ENCODE measurements at regions not wholly inside any gene's neighbourhood (a gene's known extent, or its start where the extent isn't known, plus 50 kb on each side); places are given as distances from the start of the nearest gene placed in this dataset.
"Not testable (repeated sequence)": the region's sequence is repeated elsewhere in the genome, so short reads cannot be mapped to it uniquely, and the experiment has no call there.

DNA sequence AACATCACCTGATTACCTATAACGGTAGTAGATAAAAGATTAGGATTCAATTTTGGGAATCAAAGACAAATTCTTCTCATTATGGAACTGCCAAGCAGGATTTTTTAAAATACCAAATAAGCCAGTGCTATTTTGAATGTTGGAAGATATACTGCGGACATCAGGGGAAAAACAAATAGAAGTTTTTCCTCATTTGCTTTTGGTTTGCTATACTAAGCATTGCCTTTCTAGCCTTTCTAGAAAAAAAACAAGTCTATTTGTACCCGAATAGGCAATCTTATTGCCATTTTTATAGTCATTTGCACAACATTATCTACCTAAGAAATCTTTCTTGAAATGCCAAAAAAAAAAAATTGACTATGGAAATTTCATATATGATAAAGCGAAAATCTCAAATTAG is 379.5 kb downstream of the CDH10 start:
- no peak for DNase-seq (ENCODE audit: low read depth in 2 of 2)
- H3K4me3 ChIP-seq (replicated peaks in 1 of 2; ENCODE audit: low read depth in 2 of 2, low read length in 2 of 2) = no peak overlapping the region
- TF ChIP-seq, protein P1, sequence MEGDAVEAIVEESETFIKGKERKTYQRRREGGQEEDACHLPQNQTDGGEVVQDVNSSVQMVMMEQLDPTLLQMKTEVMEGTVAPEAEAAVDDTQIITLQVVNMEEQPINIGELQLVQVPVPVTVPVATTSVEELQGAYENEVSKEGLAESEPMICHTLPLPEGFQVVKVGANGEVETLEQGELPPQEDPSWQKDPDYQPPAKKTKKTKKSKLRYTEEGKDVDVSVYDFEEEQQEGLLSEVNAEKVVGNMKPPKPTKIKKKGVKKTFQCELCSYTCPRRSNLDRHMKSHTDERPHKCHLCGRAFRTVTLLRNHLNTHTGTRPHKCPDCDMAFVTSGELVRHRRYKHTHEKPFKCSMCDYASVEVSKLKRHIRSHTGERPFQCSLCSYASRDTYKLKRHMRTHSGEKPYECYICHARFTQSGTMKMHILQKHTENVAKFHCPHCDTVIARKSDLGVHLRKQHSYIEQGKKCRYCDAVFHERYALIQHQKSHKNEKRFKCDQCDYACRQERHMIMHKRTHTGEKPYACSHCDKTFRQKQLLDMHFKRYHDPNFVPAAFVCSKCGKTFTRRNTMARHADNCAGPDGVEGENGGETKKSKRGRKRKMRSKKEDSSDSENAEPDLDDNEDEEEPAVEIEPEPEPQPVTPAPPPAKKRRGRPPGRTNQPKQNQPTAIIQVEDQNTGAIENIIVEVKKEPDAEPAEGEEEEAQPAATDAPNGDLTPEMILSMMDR (IDR thresholded peaks at IDR 0.05; ENCODE audit: low read depth, low read length) = no peak

DNA sequence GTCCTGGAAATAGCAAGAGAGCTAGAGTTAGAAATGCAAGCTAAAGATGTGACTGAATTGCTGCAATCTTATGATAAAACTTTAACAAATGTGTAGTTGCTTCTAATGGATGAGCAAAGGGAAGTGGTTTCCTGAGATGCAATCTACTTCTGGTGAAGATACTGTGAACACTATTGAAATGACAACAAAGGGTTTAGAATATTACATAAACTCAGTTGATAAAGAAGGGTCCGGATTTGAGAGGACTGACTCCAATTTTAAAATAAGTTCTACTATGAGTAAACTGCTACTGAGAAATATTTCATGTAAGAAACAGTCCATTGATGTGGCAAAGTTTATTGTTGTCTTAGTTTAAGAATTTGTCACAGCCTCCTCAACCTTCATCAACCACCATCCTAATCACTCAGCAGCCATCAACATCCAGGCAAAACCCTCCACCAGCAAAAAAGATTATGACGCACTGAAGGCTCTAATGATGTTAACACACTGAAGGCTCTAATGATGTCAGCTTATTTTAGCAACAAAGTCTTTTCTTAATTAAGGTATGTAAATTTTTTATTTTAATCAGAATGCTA is 376.2 kb downstream of the CDH10 start:
- no peak overlapping the region for H3K4me3 ChIP-seq (replicated peaks in 1 of 2; ENCODE audit: low read depth in 2 of 2, low read length in 2 of 2)
- no peak for DNase-seq (ENCODE audit: low read depth in 2 of 2)
- TF ChIP-seq, protein P1 (IDR thresholded peaks at IDR 0.05; ENCODE audit: low read depth, low read length) = no peak

GRCh38 chr5:24271702-24272118 is 373.1 kb downstream of the CDH10 start:
- H3K4me3 ChIP-seq (replicated peaks in 1 of 2; ENCODE audit: low read depth in 2 of 2, low read length in 2 of 2); DNase-seq (ENCODE audit: low read depth in 2 of 2): not testable (repeated sequence)

DNA sequence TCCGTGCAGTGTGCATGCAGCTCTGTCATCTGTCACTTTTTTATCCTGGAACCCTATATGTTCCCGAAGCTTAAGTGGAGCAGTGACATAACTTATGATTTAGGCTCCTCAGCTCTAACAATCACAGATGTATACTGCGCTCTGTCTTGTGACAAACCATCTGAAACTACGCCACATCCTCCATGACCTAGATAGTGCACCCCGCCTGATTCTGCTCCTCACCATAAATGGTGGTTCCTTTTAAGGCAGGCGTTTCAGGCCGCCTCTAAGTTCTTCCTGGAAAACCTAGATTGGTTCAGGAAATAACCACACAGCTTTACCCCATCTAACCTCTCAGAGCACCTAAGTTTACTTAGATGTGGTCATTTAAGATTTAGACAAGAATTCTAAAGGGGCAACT is 372.0 kb downstream of the CDH10 start:
- no peak for DNase-seq (ENCODE audit: low read depth in 2 of 2)
- TF ChIP-seq, protein P1 (IDR thresholded peaks at IDR 0.05; ENCODE audit: low read depth, low read length) = no peak
- H3K4me3 ChIP-seq (replicated peaks in 1 of 2; ENCODE audit: low read depth in 2 of 2, low read length in 2 of 2) = no peak overlapping the region

- TF ChIP-seq, protein P1 (IDR thresholded peaks at IDR 0.05; ENCODE audit: low read depth, low read length) = no peak
- no peak overlapping the region for H3K4me3 ChIP-seq (replicated peaks in 1 of 2; ENCODE audit: low read depth in 2 of 2, low read length in 2 of 2)
- no peak for DNase-seq (ENCODE audit: low read depth in 2 of 2)
These were observed 364.6 kb downstream of the CDH10 start for GRCh38 chr5:24280215-24280614.

DNA sequence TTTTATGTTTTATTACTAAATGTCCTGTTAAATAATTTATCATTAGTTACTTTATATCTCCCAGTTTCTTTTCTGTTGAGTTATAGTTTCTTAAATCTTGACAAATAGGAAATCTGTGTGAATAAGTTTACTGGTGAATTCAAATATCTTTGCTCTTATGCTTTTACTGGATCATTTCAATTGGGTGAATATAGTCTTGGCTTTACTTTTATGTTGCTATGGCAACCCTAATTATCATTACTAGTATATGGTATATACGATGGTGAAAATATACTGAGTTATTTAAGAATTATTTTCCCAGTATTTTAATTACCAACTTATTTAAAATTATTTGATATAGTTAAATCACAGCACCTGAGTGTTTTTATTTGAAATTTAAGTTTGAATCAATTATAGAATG is 363.0 kb downstream of the CDH10 start:
- no peak for DNase-seq (ENCODE audit: low read depth in 2 of 2)
- H3K4me3 ChIP-seq (replicated peaks in 1 of 2; ENCODE audit: low read depth in 2 of 2, low read length in 2 of 2) = no peak overlapping the region
- TF ChIP-seq, protein P1 (IDR thresholded peaks at IDR 0.05; ENCODE audit: low read depth, low read length) = no peak

GRCh38 chr5:24289582-24290335 is 355.0 kb downstream of the CDH10 start:
- DNase-seq (ENCODE audit: low read depth in 2 of 2) = no peak
- TF ChIP-seq, protein P1 (IDR thresholded peaks at IDR 0.05; ENCODE audit: low read depth, low read length) = no peak
- no peak overlapping the region for H3K4me3 ChIP-seq (replicated peaks in 1 of 2; ENCODE audit: low read depth in 2 of 2, low read length in 2 of 2)

Measured in cardiac fibroblast (primary cell).